GM12873 (cell line): ENCODE measurements at regions not wholly inside any gene's neighbourhood (a gene's known extent, or its start where the extent isn't known, plus 50 kb on each side); places are given as distances from the start of the nearest gene placed in this dataset.

Experiments
- CTCF ChIP-seq: IDR thresholded peaks from 2 replicates; pipeline ENCODE4 v1.5.1; 2012; ENCODE audit warnings: low read depth, mild to moderate bottlenecking, moderate library complexity, low read length, control low read depth; ENCODE audit not compliant: insufficient read depth; ENCODE audit errors: missing control alignments

- no peak for TF ChIP-seq CTCF
Observed at GRCh38 chr2:40955042-40955441, 503.2 kb upstream of the SLC8A1 start.

- no peak for TF ChIP-seq CTCF
Observed at GRCh38 chr2:40955635-40956034, 503.7 kb upstream of the SLC8A1 start.

GRCh38 chr2:40957508-40957907 is 505.6 kb upstream of the SLC8A1 start:
- TF ChIP-seq CTCF: no peak

GRCh38 chr2:40962026-40962425 is 510.1 kb upstream of the SLC8A1 start:
- no peak for TF ChIP-seq CTCF

- no peak for TF ChIP-seq CTCF
Observed at GRCh38 chr2:40964509-40965250, 512.8 kb upstream of the SLC8A1 start.

GRCh38 chr2:40967451-40967850 is 515.6 kb upstream of the SLC8A1 start:
- no peak for TF ChIP-seq CTCF

- TF ChIP-seq CTCF: no peak
Observed at GRCh38 chr2:40975151-40975550, 523.3 kb upstream of the SLC8A1 start.
